MM.1S (cell line): ENCODE measurements at regions not wholly inside any gene's neighbourhood (a gene's known extent, or its start where the extent isn't known, plus 50 kb on each side); places are given as distances from the start of the nearest gene placed in this dataset.
"Not testable (repeated sequence)": the region's sequence is repeated elsewhere in the genome, so short reads cannot be mapped to it uniquely, and the experiment has no call there.

Experiments
- DNase-seq: peaks from one replicate; pipeline ENCODE4 v3.0.0-alpha.2; 2015
- H2AFZ ChIP-seq: fragments of 300-600 bp; sonication (generic); 2 replicates; pipeline ENCODE4 v1.6.0; 2016; ENCODE audit warnings: antibody characterized with exemption, low read length
- H3F3A ChIP-seq: fragments of 300-600 bp; sonication (generic); 2 replicates; pipeline ENCODE4 v1.6.1; 2016; ENCODE audit warnings: mild to moderate bottlenecking, antibody characterized with exemption, low read length, moderate library complexity, mixed read lengths; ENCODE audit not compliant: insufficient read depth
- H3K27ac ChIP-seq: fragments of 300-600 bp; sonication (generic); 2 replicates; pipeline ENCODE4 v1.5.1; 2016; ENCODE audit warnings: mild to moderate bottlenecking, low read length
- H3K27me3 ChIP-seq: fragments of 300-600 bp; sonication (generic); replicated peaks from 2 replicates; pipeline ENCODE4 v1.6.0; 2016; ENCODE audit warnings: low read length; ENCODE audit not compliant: insufficient read depth
- H3K36me3 ChIP-seq: fragments of 300-600 bp; sonication (generic); replicated peaks from 2 replicates; pipeline ENCODE4 v1.6.1; 2016; ENCODE audit warnings: mild to moderate bottlenecking, low read length, mixed read lengths; ENCODE audit not compliant: insufficient read depth
- H3K4me1 ChIP-seq: fragments of 300-600 bp; sonication (generic); 2 replicates; pipeline ENCODE4 v1.6.1; 2016; ENCODE audit warnings: low read length, mixed read lengths
- H3K4me2 ChIP-seq: fragments of 300-600 bp; sonication (generic); 2 replicates; pipeline ENCODE4 v1.6.0; 2016; ENCODE audit warnings: low read depth, low read length
- H3K4me3 ChIP-seq: fragments of 300-600 bp; sonication (generic); 2 replicates; pipeline ENCODE4 v1.5.1; 2016; ENCODE audit warnings: low read length, mixed read lengths
- H3K79me2 ChIP-seq: fragments of 300-600 bp; sonication (generic); 2 replicates; pipeline ENCODE4 v1.6.1; 2016; ENCODE audit warnings: mixed run types, low read length, mixed read lengths
- H3K9ac ChIP-seq: fragments of 300-600 bp; sonication (generic); 2 replicates; pipeline ENCODE4 v1.6.1; 2016; ENCODE audit warnings: low read length, mixed read lengths
- H3K9me2 ChIP-seq: fragments of 300-600 bp; sonication (generic); replicated peaks from 2 replicates; pipeline ENCODE4 v1.6.1; 2016; ENCODE audit warnings: mild to moderate bottlenecking, low read length, mixed read lengths; ENCODE audit not compliant: insufficient read depth
- H3K9me3 ChIP-seq: fragments of 300-600 bp; sonication (generic); replicated peaks from 2 replicates; pipeline ENCODE4 v1.6.1; 2016; ENCODE audit warnings: mild to moderate bottlenecking, low read length, mixed read lengths; ENCODE audit not compliant: insufficient read depth
- H4K20me1 ChIP-seq: fragments of 300-600 bp; sonication (generic); 2 replicates; pipeline ENCODE4 v1.6.1; 2016; ENCODE audit warnings: mild to moderate bottlenecking, low read length, moderate library complexity, mixed read lengths; ENCODE audit not compliant: insufficient read depth
- EZH2 ChIP-seq: fragments of 300-600 bp; sonication (generic); optimal IDR thresholded peaks from 2 replicates; pipeline ENCODE3; 2017; ENCODE audit warnings: low read depth, mild to moderate bottlenecking, antibody characterized with exemption, low read length, mixed read lengths
- EZH2phosphoT487 ChIP-seq: fragments of 300-600 bp; sonication (generic); IDR thresholded peaks from 2 replicates; pipeline ENCODE4 v1.6.1; 2018; ENCODE audit warnings: antibody characterized with exemption, low read length
- TF ChIP-seq, protein P1 (sequence below): fragments of 300-600 bp; sonication (generic); IDR thresholded peaks from 2 replicates; pipeline ENCODE4 v1.5.1; 2016; ENCODE audit warnings: antibody characterized with exemption, low read length, mixed read lengths

DNA sequence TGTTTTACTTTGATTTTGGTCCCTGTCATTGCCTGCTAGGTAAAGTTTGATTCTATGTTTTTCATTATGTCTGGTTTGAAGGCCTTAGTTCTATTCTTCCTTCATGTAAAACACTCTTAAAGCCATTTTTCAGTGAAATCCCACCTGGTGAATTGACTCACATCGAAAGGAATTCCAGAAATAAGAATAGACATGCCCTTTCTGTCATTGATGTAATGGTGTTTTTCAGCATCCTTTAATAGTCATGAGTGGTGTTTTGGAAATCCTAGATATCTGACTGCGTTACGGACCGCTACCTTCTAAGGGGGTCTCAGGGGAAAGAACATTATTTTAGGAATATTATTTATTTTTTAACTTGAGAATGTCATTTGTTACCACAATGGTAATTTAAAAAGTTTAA lies 104.5 kb upstream of the ZEB2 start:
- Histone ChIP-seq H4K20me1 (no peaks in the 10 kb centered on the region), H3K79me2 (no peaks in the 10 kb centered on the region), H2AFZ (no peak overlapping the region), H3K4me1 (no peaks in the 10 kb centered on the region), H3K36me3 (no peaks in the 10 kb centered on the region), H3K4me3 (no peak overlapping the region), H3K27me3 (0 out of 2 replicates have a peak, but pooled peaks cover 3% of the 10 kb centered on the region), H3F3A (no peaks in the 10 kb centered on the region), H3K27ac (no peak overlapping the region), H3K4me2 (no peak overlapping the region), H3K9ac (no peak overlapping the region), H3K9me3 (no peaks in the 10 kb centered on the region), H3K9me2 (no peaks in the 10 kb centered on the region)
- DNase-seq, result no peak
- TF ChIP-seq, protein P1, sequence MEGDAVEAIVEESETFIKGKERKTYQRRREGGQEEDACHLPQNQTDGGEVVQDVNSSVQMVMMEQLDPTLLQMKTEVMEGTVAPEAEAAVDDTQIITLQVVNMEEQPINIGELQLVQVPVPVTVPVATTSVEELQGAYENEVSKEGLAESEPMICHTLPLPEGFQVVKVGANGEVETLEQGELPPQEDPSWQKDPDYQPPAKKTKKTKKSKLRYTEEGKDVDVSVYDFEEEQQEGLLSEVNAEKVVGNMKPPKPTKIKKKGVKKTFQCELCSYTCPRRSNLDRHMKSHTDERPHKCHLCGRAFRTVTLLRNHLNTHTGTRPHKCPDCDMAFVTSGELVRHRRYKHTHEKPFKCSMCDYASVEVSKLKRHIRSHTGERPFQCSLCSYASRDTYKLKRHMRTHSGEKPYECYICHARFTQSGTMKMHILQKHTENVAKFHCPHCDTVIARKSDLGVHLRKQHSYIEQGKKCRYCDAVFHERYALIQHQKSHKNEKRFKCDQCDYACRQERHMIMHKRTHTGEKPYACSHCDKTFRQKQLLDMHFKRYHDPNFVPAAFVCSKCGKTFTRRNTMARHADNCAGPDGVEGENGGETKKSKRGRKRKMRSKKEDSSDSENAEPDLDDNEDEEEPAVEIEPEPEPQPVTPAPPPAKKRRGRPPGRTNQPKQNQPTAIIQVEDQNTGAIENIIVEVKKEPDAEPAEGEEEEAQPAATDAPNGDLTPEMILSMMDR, result no peak
- no peak for TF ChIP-seq EZH2
- no peak for TF ChIP-seq EZH2phosphoT487

DNA sequence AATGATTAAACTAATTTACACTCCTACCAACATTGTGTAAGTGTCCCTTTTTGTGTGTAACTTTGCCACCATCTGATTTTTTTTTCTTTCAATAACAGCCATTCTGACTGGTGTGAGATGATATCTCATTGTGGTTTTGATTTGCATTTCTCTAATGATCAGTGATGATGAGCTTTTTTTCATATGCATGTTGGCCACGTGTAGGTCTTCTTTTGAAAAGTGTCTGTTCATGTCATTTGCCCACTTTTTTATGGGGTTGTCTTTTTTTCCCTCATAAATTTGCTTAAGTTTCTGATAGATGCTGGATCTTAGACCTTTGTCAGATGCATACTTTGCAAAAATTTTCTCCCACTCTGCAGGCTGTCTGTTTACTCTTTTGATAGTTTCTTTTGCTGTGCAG lies 102.5 kb upstream of the ZEB2 start:
- not testable (repeated sequence) for H3K27ac ChIP-seq, H3K79me2 ChIP-seq, H3K9ac ChIP-seq, H3K27me3 ChIP-seq, H3K4me3 ChIP-seq, DNase-seq, H4K20me1 ChIP-seq, H3F3A ChIP-seq, H2AFZ ChIP-seq, H3K9me3 ChIP-seq, H3K36me3 ChIP-seq, H3K4me1 ChIP-seq, H3K9me2 ChIP-seq, H3K4me2 ChIP-seq

DNA sequence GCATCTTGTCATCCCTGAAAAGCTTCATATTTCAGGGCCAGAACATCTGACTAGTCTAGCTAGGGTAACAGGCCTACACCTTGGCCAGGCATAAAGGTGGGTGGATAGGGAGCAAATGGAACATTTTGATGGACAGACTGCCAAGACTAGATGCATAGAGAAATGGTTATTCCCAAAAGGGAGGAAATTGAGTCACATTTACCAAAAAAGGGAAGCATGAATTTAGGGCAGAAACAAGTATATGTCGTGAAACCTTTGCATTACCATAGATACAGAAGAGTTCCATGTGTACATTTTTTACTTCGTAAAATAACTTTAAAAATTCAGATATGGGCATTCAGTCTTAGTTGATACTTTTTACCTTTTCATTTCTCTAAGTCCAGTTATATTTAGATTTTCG lies 101.3 kb upstream of the ZEB2 start:
- Histone ChIP-seq H3K9me2 (no peaks in the 10 kb centered on the region), H3K36me3 (no peaks in the 10 kb centered on the region), H3K27me3 (no peaks in the 10 kb centered on the region), H3K27ac (no peak overlapping the region), H3K4me3 (no peak overlapping the region), H3K4me1 (no peaks in the 10 kb centered on the region), H4K20me1 (no peaks in the 10 kb centered on the region), H3K9me3 (no peaks in the 10 kb centered on the region), H3K4me2 (no peak overlapping the region), H2AFZ (no peak overlapping the region), H3K9ac (no peak overlapping the region), H3K79me2 (no peaks in the 10 kb centered on the region), H3F3A (no peaks in the 10 kb centered on the region)
- TF ChIP-seq EZH2 (no peak), EZH2phosphoT487 (no peak)
- TF ChIP-seq, protein P1, result no peak
- DNase-seq, result no peak

DNA sequence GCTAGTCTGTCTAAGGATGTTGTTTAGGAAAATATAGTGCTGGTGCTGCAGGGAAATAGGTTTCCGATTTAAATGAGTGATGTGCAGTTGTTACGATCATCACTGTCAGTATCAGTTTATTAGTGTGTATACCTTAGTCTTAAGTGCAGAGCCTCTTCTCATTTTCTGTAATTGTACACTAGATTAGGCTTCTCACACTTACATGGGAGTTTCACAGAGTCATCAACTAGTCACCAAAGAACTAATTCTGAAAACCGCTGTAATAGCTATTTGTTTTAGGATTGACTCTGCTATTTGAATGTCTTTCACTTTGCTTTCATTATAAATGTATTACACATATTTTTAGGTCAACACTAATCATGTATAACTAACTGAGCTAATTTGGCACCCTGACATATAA lies 99.8 kb upstream of the ZEB2 start:
- no peak overlapping the region for H3K27ac ChIP-seq
- H3K4me1 ChIP-seq, result no peaks in the 10 kb centered on the region
- no peaks in the 10 kb centered on the region for H3K36me3 ChIP-seq
- H3K9me2 ChIP-seq, result no peaks in the 10 kb centered on the region
- no peak overlapping the region for H2AFZ ChIP-seq
- no peak overlapping the region for H3K4me3 ChIP-seq
- H3K4me2 ChIP-seq, result no peak overlapping the region
- no peak overlapping the region for H3K9ac ChIP-seq
- H3K27me3 ChIP-seq, result no peaks in the 10 kb centered on the region
- H3F3A ChIP-seq, result no peaks in the 10 kb centered on the region
- no peaks in the 10 kb centered on the region for H4K20me1 ChIP-seq
- H3K9me3 ChIP-seq, result no peaks in the 10 kb centered on the region
- no peaks in the 10 kb centered on the region for H3K79me2 ChIP-seq
- TF ChIP-seq EZH2phosphoT487, result no peak
- TF ChIP-seq, protein P1, result no peak
- no peak for TF ChIP-seq EZH2
- no peak for DNase-seq

DNA sequence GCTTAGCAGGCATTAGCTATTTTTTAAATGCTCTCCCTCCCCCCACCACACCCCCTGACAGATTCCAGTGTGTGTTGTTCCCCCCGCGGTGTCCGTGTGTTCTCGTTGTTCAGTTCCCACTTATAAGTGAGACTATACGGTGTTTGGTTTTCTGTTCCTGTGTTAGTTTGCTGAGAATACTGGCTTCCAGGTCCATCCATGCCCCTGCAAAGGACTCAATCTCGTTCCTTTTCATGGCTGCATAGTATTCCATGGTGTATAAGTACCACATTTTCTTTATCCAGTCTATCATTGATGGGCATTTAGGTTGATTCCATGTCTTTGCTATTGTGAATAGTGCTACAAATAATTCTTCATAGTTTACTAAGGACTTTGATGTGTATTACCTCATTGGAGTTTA lies 97.3 kb upstream of the ZEB2 start:
- H2AFZ ChIP-seq, result not testable (repeated sequence)

More for the DNA sequence above, 97.3 kb upstream of the ZEB2 start:
- H3K27me3 ChIP-seq, H3K27ac ChIP-seq, H3K9ac ChIP-seq, H4K20me1 ChIP-seq, H3K36me3 ChIP-seq, H3K4me3 ChIP-seq, DNase-seq, H3F3A ChIP-seq, H3K4me2 ChIP-seq, H3K79me2 ChIP-seq, H3K4me1 ChIP-seq, H3K9me2 ChIP-seq, H3K9me3 ChIP-seq: not testable (repeated sequence)
